H9 (cell line): ENCODE measurements at regions not wholly inside any gene's neighbourhood (a gene's known extent, or its start where the extent isn't known, plus 50 kb on each side); places are given as distances from the start of the nearest gene placed in this dataset.

Experiments
- DNase-seq: peaks from one replicate; pipeline ENCODE4 v3.0.0-alpha.2; 2017
- H2AFZ ChIP-seq: one replicate; pipeline ENCODE4 v1.6.1; 2013; ENCODE audit warnings: mild to moderate bottlenecking, low read length, control low read depth, moderate library complexity
- H2AK5ac ChIP-seq: 2 replicates; pipeline ENCODE4 v1.6.1; 2013; ENCODE audit warnings: low read length, control low read depth, mixed read lengths; ENCODE audit not compliant: insufficient read length
- H2BK120ac ChIP-seq: one replicate; pipeline ENCODE4 v1.6.1; 2013; ENCODE audit warnings: low read depth, mild to moderate bottlenecking, low read length, control low read depth, inconsistent platforms; ENCODE audit not compliant: poor library complexity, severe bottlenecking
- H2BK12ac ChIP-seq: 2 replicates; pipeline ENCODE4 v1.6.1; 2013; ENCODE audit warnings: low read length, control low read depth, mixed read lengths, low read depth; ENCODE audit not compliant: insufficient read length
- H2BK15ac ChIP-seq: 2 replicates; pipeline ENCODE4 v1.6.1; 2013; ENCODE audit warnings: low read depth, low read length, control low read depth
- H2BK20ac ChIP-seq: one replicate; pipeline ENCODE4 v1.6.1; 2013; ENCODE audit warnings: low read depth, mild to moderate bottlenecking, low read length, control low read depth, inconsistent platforms; ENCODE audit not compliant: poor library complexity, severe bottlenecking
- H2BK5ac ChIP-seq: 2 replicates; pipeline ENCODE4 v1.6.1; 2013; ENCODE audit warnings: low read length, control low read depth, mixed read lengths; ENCODE audit not compliant: insufficient read length
- H3K14ac ChIP-seq: 2 replicates; pipeline ENCODE4 v1.6.1; 2013; ENCODE audit warnings: low read length, control low read depth; ENCODE audit not compliant: insufficient read depth
- H3K18ac ChIP-seq: 2 replicates; pipeline ENCODE4 v1.6.1; 2013; ENCODE audit warnings: low read depth, mild to moderate bottlenecking, mixed read lengths, low read length, control low read depth; ENCODE audit not compliant: insufficient read length
- H3K23ac ChIP-seq: 2 replicates; pipeline ENCODE4 v1.6.1; 2013; ENCODE audit warnings: low read length, control low read depth, mixed read lengths, low read depth; ENCODE audit not compliant: insufficient read length
- H3K23me2 ChIP-seq: 2 replicates; pipeline ENCODE4 v1.6.1; 2013; ENCODE audit warnings: low read depth, mild to moderate bottlenecking, mixed read lengths, low read length, control low read depth; ENCODE audit not compliant: insufficient read length, poor library complexity, severe bottlenecking
- H3K27ac ChIP-seq: 2 replicates; pipeline ENCODE4 v1.5.1; 2013; ENCODE audit warnings: low read length, control low read depth, mixed read lengths, low read depth; ENCODE audit not compliant: insufficient read length
- H3K27me3 ChIP-seq: 2 replicates; pipeline ENCODE4 v1.6.1; 2013; ENCODE audit warnings: low read length, control low read depth, inconsistent platforms; ENCODE audit not compliant: insufficient read depth
- H3K4ac ChIP-seq: 2 replicates; pipeline ENCODE4 v1.6.1; 2013; ENCODE audit warnings: low read depth, mild to moderate bottlenecking, control low read depth, inconsistent platforms, low read length, moderate library complexity
- H3K4me1 ChIP-seq: 2 replicates; pipeline ENCODE4 v1.6.1; 2013; ENCODE audit warnings: low read length, control low read depth, inconsistent platforms; ENCODE audit not compliant: insufficient read depth
- H3K4me2 ChIP-seq: 2 replicates; pipeline ENCODE4 v1.6.1; 2013; ENCODE audit warnings: low read length, control low read depth, mixed read lengths; ENCODE audit not compliant: insufficient read length, insufficient read depth
- H3K56ac ChIP-seq: 2 replicates; pipeline ENCODE4 v1.6.1; 2013; ENCODE audit warnings: low read depth, mild to moderate bottlenecking, mixed read lengths, low read length, control low read depth; ENCODE audit not compliant: insufficient read length
- H3K79me1 ChIP-seq: 2 replicates; pipeline ENCODE4 v1.6.1; 2013; ENCODE audit warnings: low read depth, mild to moderate bottlenecking, moderate library complexity, low read length, control low read depth, inconsistent platforms; ENCODE audit not compliant: insufficient read depth, poor library complexity, severe bottlenecking
- H3K79me2 ChIP-seq: 2 replicates; pipeline ENCODE4 v1.6.1; 2013; ENCODE audit warnings: low read length, control low read depth, inconsistent platforms; ENCODE audit not compliant: insufficient read depth
- H3K9ac ChIP-seq: 2 replicates; pipeline ENCODE4 v1.6.1; 2013; ENCODE audit warnings: low read length, control low read depth, mixed read lengths; ENCODE audit not compliant: insufficient read length; ENCODE audit errors: extremely low read depth
- H3K9me3 ChIP-seq: one replicate; pipeline ENCODE4 v1.6.1; 2013; ENCODE audit warnings: low read depth, low read length, inconsistent platforms; ENCODE audit not compliant: control insufficient read depth
- H3T11ph ChIP-seq: one replicate; pipeline ENCODE4 v1.6.1; 2013; ENCODE audit warnings: mild to moderate bottlenecking, low read length, control low read depth, inconsistent platforms
- H4K20me1 ChIP-seq: one replicate; pipeline ENCODE4 v1.6.1; 2013; ENCODE audit not compliant: control insufficient read depth, insufficient read length, insufficient read depth
- H4K5ac ChIP-seq: 2 replicates; pipeline ENCODE4 v1.6.1; 2013; ENCODE audit warnings: low read depth, mild to moderate bottlenecking, mixed read lengths, low read length, control low read depth; ENCODE audit not compliant: insufficient read length
- H4K8ac ChIP-seq: replicated peaks from 2 replicates; pipeline ENCODE4 v1.6.1; 2013; ENCODE audit warnings: low read length, control low read depth, mixed read lengths, low read depth; ENCODE audit not compliant: insufficient read length
- H4K91ac ChIP-seq: 2 replicates; pipeline ENCODE4 v1.6.1; 2013; ENCODE audit warnings: low read depth, mild to moderate bottlenecking, moderate library complexity, mixed read lengths, low read length, control low read depth; ENCODE audit not compliant: insufficient read length
- H3K27ac Mint-ChIP-seq, 3 experiments: 2 replicates in 2 of 3; 3 replicates in 1 of 3; pipeline ENCODE4 v1.8.0; 2020 to 2021; ENCODE audit warnings: mixed read lengths in 3 of 3, mild to moderate bottlenecking in 1 of 3, moderate library complexity in 1 of 3
- H3K27me3 Mint-ChIP-seq: 2 replicates; pipeline ENCODE4 v1.8.0; 2021; ENCODE audit warnings: low read depth, mild to moderate bottlenecking, moderate library complexity, mixed read lengths
- H3K36me3 Mint-ChIP-seq, 3 experiments: 2 replicates in 2 of 3; 3 replicates in 1 of 3; pipeline ENCODE4 v1.8.0; 2020 to 2021; ENCODE audit warnings: low read depth in 3 of 3, mixed read lengths in 3 of 3; ENCODE audit not compliant: insufficient read depth in 1 of 3
- H3K4me1 Mint-ChIP-seq, 2 experiments: 2 replicates each; pipeline ENCODE4 v1.8.0; 2020; ENCODE audit warnings: mixed read lengths in 2 of 2
- H3K4me3 Mint-ChIP-seq, 2 experiments: 2 replicates in 1 of 2; 3 replicates in 1 of 2; pipeline ENCODE4 v1.8.0; 2020 to 2021; ENCODE audit warnings: mild to moderate bottlenecking in 2 of 2, mixed read lengths in 2 of 2, moderate library complexity in 1 of 2
- H3K9me3 Mint-ChIP-seq, 2 experiments: 2 replicates in 1 of 2; 3 replicates in 1 of 2; pipeline ENCODE4 v1.8.0; 2020; ENCODE audit warnings: mild to moderate bottlenecking in 2 of 2, mixed read lengths in 2 of 2, moderate library complexity in 1 of 2
- WGBS: extraction: QIAGEN DNeasy Blood & Tissue Kit; methylation state at CpG from one replicate; pipeline ENCODE4 v1.1.7; 2013; ENCODE audit warnings: missing lambda C conversion rate, low lambda C conversion rate, mixed read lengths; ENCODE audit not compliant: insufficient read length; ENCODE audit errors: extremely low coverage; 5-methylcytosine and 5-hydroxymethylcytosine counted together
- TF ChIP-seq, protein P1 (sequence below): fragments of 200-600 bp; sonication (generic); conservative IDR thresholded peaks from 3 replicates; pipeline ENCODE4 v1.8.0; 2021; ENCODE audit warnings: antibody characterized with exemption, mild to moderate bottlenecking

DNA sequence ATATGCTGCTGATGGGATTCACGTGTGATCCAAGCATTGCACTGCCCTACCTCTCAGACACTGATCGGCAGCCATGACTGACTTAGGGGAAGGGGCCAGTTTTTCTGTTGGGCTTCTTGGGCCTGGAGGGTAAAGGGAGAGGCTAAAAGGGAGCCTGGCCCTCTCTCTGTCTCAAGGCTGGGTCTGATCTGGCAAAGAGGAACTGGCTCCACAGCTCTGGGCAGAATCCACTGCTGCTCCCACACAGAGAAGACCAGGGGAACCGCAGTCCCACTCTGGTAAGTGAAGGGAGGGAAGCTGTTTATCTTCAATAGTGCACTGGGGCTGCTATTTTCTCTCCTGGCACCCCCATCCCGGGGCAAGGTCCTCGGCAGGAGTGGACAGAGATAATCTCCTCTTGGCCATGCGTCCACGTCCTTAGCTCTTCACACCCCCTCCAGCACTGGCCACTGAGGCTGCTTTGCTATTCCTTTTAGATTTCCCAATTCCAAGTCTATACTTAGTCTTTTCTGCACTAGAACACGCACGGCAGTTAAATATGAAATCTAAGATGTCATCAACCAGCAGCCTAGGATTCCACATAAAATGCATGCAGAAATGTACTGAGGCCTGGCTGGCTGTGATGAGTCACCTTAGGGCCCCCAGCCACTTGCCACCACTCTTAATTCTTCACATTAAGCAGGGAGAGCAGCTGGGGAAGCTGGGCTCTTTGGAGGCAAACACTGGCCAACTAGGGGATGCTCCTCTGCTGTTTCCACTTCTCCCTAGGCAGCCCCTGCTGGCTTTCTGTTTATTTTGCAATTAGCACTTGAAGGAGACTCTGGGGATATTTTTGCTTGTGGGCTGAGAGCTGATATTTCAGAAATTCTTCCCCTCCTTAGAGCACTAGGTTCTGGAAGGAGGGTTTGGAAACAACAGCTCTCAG lies 87.8 kb upstream of the ARMC2 start:
- Mint-ChIP-seq H3K4me1 (peaks cover 11 to 17% of the 10 kb centered on the region in 2 experiments), H3K9me3 (no peaks in the 10 kb centered on the region), H3K27me3 (peaks cover 20% of the 10 kb centered on the region), H3K4me3 (no peak overlapping the region), H3K36me3 (no peaks in the 10 kb centered on the region; a peak in 1 of 7 replicates), H3K27ac (no peak overlapping the region)
- Histone ChIP-seq H2BK120ac (no peak overlapping the region), H3T11ph (no peak overlapping the region), H3K79me2 (no peaks in the 10 kb centered on the region), H3K4me2 (no peak overlapping the region), H3K4me1 (0 out of 2 replicates have a peak, but pooled peaks cover 2% of the 10 kb centered on the region), H2BK5ac (no peak overlapping the region), H3K23ac (no peak overlapping the region), H4K20me1 (no peaks in the 10 kb centered on the region), H3K79me1 (no peaks in the 10 kb centered on the region), H3K18ac (no peak overlapping the region), H3K4ac (no peak overlapping the region), H2BK15ac (no peak overlapping the region), H2AK5ac (no peak overlapping the region), H3K56ac (no peak overlapping the region), H2BK20ac (no peak overlapping the region), H3K9ac (no peak overlapping the region), H3K14ac (no peak overlapping the region; the same call in 1 of the 2 replicates), H4K91ac (no peak overlapping the region), H3K9me3 (no peaks in the 10 kb centered on the region), H3K27me3 (no peaks in the 10 kb centered on the region), H3K27ac (no peak overlapping the region), H2AFZ (no peak overlapping the region), H2BK12ac (no peak overlapping the region), H4K5ac (no peak overlapping the region), H3K23me2 (no peaks in the 10 kb centered on the region), H4K8ac (no peak overlapping the region)
- WGBS: no CpG with 5 or more reads among the region's 9 CpGs
- TF ChIP-seq, protein P1, sequence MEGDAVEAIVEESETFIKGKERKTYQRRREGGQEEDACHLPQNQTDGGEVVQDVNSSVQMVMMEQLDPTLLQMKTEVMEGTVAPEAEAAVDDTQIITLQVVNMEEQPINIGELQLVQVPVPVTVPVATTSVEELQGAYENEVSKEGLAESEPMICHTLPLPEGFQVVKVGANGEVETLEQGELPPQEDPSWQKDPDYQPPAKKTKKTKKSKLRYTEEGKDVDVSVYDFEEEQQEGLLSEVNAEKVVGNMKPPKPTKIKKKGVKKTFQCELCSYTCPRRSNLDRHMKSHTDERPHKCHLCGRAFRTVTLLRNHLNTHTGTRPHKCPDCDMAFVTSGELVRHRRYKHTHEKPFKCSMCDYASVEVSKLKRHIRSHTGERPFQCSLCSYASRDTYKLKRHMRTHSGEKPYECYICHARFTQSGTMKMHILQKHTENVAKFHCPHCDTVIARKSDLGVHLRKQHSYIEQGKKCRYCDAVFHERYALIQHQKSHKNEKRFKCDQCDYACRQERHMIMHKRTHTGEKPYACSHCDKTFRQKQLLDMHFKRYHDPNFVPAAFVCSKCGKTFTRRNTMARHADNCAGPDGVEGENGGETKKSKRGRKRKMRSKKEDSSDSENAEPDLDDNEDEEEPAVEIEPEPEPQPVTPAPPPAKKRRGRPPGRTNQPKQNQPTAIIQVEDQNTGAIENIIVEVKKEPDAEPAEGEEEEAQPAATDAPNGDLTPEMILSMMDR: no peak
- no peak for DNase-seq
